ENCODE measurements at regions not wholly inside any gene's neighbourhood (a gene's known extent, or its start where the extent isn't known, plus 50 kb on each side); places are given as distances from the start of the nearest gene placed in this dataset.

GRCh38 chr5:56616454-56617160 is 198.7 kb upstream of the MAP3K1 start:
- H3K27ac ChIP-seq = no peak overlapping the region
- peaks cover 0 to 13% (median 0%) of the 10 kb centered on the region in 3 donors for H3K9me3 ChIP-seq
- DNase-seq = no peak
- intact Hi-C loops (cut with DNase I; ENCODE audit: low total_unique reads) = no loop called here
- peaks cover 0 to 16% (median 10%) of the 10 kb centered on the region in 4 donors for H3K4me1 ChIP-seq
- H3K36me3 ChIP-seq = no peaks in the 10 kb centered on the region
- no peaks in the 10 kb centered on the region for H3K27me3 ChIP-seq
- TF ChIP-seq, protein P1, sequence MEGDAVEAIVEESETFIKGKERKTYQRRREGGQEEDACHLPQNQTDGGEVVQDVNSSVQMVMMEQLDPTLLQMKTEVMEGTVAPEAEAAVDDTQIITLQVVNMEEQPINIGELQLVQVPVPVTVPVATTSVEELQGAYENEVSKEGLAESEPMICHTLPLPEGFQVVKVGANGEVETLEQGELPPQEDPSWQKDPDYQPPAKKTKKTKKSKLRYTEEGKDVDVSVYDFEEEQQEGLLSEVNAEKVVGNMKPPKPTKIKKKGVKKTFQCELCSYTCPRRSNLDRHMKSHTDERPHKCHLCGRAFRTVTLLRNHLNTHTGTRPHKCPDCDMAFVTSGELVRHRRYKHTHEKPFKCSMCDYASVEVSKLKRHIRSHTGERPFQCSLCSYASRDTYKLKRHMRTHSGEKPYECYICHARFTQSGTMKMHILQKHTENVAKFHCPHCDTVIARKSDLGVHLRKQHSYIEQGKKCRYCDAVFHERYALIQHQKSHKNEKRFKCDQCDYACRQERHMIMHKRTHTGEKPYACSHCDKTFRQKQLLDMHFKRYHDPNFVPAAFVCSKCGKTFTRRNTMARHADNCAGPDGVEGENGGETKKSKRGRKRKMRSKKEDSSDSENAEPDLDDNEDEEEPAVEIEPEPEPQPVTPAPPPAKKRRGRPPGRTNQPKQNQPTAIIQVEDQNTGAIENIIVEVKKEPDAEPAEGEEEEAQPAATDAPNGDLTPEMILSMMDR (IDR thresholded peaks at IDR 0.05) = no peak
- no peak overlapping the region for H3K4me3 ChIP-seq

DNA sequence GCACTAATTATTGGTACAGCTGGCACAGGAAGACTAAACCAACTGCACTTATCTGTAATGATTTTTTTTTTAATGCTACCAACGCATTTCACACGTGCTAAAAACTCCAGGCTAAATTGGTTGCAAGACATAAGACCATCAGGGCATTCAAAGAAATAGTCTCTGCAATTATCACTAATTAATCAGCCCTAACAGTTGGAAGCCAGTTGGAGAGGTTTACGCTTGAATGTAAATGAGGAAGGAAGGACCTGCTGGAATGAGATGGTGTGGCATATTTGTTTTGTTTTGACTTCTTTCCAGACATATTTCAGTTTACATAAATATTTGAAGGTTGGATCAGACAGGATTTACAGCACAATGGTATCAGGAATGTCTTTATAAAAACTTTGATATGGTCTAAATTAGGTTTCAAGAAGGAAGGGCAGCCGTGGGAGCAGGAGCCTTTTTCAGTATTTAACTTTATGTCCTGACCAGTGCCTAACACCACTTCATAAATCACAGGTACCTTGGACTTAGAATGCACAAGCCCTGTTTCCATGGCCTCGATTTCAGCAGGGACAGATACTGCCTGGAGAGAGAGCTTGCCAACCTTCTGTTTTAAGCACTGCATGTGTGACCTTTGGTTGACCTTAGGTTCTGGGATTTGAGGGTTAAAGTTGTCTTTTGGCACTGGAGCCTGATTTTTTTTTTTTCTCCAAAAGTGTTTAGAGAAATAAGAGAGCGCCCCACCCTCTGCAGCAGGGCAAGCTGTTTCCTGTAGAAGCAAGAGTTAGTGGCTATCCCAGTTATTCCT is 199.8 kb upstream of the MAP3K1 start:
- no peak overlapping the region for H3K27ac ChIP-seq
- intact Hi-C loops (cut with DNase I; ENCODE audit: low total_unique reads) = no loop called here
- DNase-seq = peak in 1 of 2 donors; percentile 26

DNA sequence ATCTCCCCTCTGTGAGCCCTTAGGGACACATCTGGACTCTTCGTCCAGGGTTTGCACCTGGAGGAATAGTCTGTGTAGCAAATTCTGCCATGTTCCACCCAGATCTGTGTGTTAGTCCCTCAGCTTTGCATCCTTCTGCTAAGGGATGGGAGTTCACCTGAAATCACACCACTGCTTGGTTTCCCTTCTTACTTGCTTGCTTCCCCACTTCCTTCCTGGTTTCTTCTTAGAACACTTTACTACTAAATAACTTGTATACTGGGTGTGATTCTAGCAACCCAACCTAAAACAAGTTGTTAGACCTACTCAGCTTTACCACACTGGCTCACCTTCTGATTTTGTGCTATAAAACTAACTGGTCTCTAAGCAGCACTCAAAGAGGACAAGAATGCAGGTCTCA is 202.6 kb upstream of the MAP3K1 start:
- TF ChIP-seq, protein P1 (IDR thresholded peaks at IDR 0.05) = no peak
- Histone ChIP-seq H3K9me3 (peaks cover 0 to 2% (median 0%) of the 10 kb centered on the region in 3 donors), H3K4me1 (peaks cover 0 to 25% (median 16%) of the 10 kb centered on the region in 4 donors), H3K27me3 (no peaks in the 10 kb centered on the region), H3K4me3 (no peak overlapping the region), H3K36me3 (no peaks in the 10 kb centered on the region), H3K27ac (no peak overlapping the region)
- intact Hi-C loops (cut with DNase I; ENCODE audit: low total_unique reads) = no loop called here
- DNase-seq = no peak

More for the DNA sequence above, 199.8 kb upstream of the MAP3K1 start:
- Histone ChIP-seq H3K4me3 (no peak overlapping the region), H3K4me1 (peaks cover 0 to 16% (median 10%) of the 10 kb centered on the region in 4 donors), H3K36me3 (no peaks in the 10 kb centered on the region), H3K27me3 (no peaks in the 10 kb centered on the region), H3K9me3 (peaks cover 0 to 13% (median 0%) of the 10 kb centered on the region in 3 donors)
- TF ChIP-seq, protein P1 (IDR thresholded peaks at IDR 0.05) = no peak

GRCh38 chr5:56612353-56612752 is 203.0 kb upstream of the MAP3K1 start:
- peaks cover 0 to 29% (median 20%) of the 10 kb centered on the region in 4 donors for H3K4me1 ChIP-seq

GRCh38 chr5:56610093-56610698 is 205.2 kb upstream of the MAP3K1 start:
- H3K9me3 ChIP-seq = no peaks in the 10 kb centered on the region
- H3K36me3 ChIP-seq = no peaks in the 10 kb centered on the region
- peaks cover 0 to 17% (median 15%) of the 10 kb centered on the region in 4 donors for H3K4me1 ChIP-seq
- no peak for DNase-seq
- H3K4me3 ChIP-seq = no peak overlapping the region
- intact Hi-C loops (cut with DNase I; ENCODE audit: low total_unique reads) = no loop called here
- no peaks in the 10 kb centered on the region for H3K27me3 ChIP-seq
- no peak overlapping the region for H3K27ac ChIP-seq
- TF ChIP-seq, protein P1 (IDR thresholded peaks at IDR 0.05) = no peak

More at GRCh38 chr5:56612353-56612752, 203.0 kb upstream of the MAP3K1 start:
- DNase-seq = no peak
- H3K9me3 ChIP-seq = no peaks in the 10 kb centered on the region
- H3K4me3 ChIP-seq = no peak overlapping the region
- H3K36me3 ChIP-seq = no peaks in the 10 kb centered on the region
- TF ChIP-seq, protein P1 (IDR thresholded peaks at IDR 0.05) = no peak
- intact Hi-C loops (cut with DNase I; ENCODE audit: low total_unique reads) = no loop called here
- no peaks in the 10 kb centered on the region for H3K27me3 ChIP-seq
- H3K27ac ChIP-seq = no peak overlapping the region

Measured in tibial artery (tissue), 4 donors.